ENCODE measurements at regions not wholly inside any gene's neighbourhood (a gene's known extent, or its start where the extent isn't known, plus 50 kb on each side); places are given as distances from the start of the nearest gene placed in this dataset.

DNA sequence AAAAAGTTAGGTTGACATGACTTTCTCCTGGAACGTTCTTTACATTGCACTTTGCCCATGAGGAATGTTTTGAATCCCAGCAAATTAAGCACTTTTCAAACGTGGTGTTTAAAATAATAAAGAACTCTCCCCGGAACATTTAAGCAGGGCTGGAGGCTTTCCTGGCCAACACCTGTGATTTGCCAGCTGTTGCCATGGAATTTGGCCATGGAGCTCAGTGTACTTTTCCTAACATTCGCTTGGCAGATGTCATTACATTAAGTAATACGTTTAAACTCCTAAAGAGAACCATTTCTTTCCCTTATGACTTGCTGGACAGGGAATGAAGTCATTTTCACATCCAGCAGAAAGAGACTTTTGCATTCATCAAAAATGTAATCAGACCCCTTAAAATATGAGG, 146.1 kb downstream of the GAS1 start:
- no peak for TF ChIP-seq BACH2 (CRISPR knock-in tag; IDR thresholded peaks at IDR 0.05; ENCODE audit: borderline replicate concordance)
- no peak for TF ChIP-seq ZNF8 (CRISPR knock-in tag; IDR thresholded peaks at IDR 0.05)
- no peak for TF ChIP-seq ZNF70 (CRISPR knock-in tag; IDR thresholded peaks at IDR 0.05)
- TF ChIP-seq, protein P1, sequence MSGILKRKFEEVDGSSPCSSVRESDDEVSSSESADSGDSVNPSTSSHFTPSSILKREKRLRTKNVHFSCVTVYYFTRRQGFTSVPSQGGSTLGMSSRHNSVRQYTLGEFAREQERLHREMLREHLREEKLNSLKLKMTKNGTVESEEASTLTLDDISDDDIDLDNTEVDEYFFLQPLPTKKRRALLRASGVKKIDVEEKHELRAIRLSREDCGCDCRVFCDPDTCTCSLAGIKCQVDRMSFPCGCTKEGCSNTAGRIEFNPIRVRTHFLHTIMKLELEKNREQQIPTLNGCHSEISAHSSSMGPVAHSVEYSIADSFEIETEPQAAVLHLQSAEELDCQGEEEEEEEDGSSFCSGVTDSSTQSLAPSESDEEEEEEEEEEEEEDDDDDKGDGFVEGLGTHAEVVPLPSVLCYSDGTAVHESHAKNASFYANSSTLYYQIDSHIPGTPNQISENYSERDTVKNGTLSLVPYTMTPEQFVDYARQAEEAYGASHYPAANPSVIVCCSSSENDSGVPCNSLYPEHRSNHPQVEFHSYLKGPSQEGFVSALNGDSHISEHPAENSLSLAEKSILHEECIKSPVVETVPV (CRISPR knock-in tag; IDR thresholded peaks at IDR 0.05): no peak
- TF ChIP-seq RARB (CRISPR knock-in tag; IDR thresholded peaks at IDR 0.05): no peak
- no peak for TF ChIP-seq SNAI2 (CRISPR knock-in tag; IDR thresholded peaks at IDR 0.05)
- TF ChIP-seq GLIS3 (CRISPR knock-in tag; IDR thresholded peaks at IDR 0.05): no peak
- TF ChIP-seq, protein P2, sequence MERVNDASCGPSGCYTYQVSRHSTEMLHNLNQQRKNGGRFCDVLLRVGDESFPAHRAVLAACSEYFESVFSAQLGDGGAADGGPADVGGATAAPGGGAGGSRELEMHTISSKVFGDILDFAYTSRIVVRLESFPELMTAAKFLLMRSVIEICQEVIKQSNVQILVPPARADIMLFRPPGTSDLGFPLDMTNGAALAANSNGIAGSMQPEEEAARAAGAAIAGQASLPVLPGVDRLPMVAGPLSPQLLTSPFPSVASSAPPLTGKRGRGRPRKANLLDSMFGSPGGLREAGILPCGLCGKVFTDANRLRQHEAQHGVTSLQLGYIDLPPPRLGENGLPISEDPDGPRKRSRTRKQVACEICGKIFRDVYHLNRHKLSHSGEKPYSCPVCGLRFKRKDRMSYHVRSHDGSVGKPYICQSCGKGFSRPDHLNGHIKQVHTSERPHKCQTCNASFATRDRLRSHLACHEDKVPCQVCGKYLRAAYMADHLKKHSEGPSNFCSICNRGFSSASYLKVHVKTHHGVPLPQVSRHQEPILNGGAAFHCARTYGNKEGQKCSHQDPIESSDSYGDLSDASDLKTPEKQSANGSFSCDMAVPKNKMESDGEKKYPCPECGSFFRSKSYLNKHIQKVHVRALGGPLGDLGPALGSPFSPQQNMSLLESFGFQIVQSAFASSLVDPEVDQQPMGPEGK (CRISPR knock-in tag; IDR thresholded peaks at IDR 0.05; ENCODE audit: borderline replicate concordance): no peak
- no peak for TF ChIP-seq ZC3H10 (CRISPR knock-in tag; IDR thresholded peaks at IDR 0.05)
- TF ChIP-seq ZNF565 (CRISPR knock-in tag; conservative IDR thresholded peaks at IDR 0.05; ENCODE audit: low read depth): no peak
- no peak for TF ChIP-seq TSHZ2 (CRISPR knock-in tag; IDR thresholded peaks at IDR 0.05)
- no peak for TF ChIP-seq CSDC2 (CRISPR knock-in tag; IDR thresholded peaks at IDR 0.05)
- no peak for ATAC-seq

DNA sequence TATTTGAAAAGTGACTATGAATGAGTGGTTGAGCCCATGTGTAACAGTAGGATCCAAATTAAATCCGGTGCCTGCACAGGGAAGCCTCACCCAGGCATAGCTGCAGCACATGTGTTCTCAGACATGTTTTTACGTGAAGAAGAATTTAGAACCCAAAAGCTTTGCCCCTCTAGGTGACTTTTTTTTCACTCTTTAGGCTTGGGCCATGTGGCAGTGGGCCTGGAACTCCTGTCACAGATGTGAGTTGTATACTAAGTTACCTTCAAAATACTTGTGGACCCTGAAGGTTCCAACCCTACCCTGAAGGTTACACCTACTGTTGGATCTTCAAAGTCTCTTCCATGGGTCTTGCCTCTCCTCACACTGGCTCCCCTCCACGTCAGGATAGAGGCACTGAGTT, 146.6 kb downstream of the GAS1 start:
- ATAC-seq: no peak
- TF ChIP-seq ZNF8 (CRISPR knock-in tag; IDR thresholded peaks at IDR 0.05): no peak
- no peak for TF ChIP-seq RARB (CRISPR knock-in tag; IDR thresholded peaks at IDR 0.05)
- TF ChIP-seq PPARA (CRISPR knock-in tag; IDR thresholded peaks at IDR 0.05; ENCODE audit: borderline replicate concordance): no peak
- TF ChIP-seq, protein P2 (CRISPR knock-in tag; IDR thresholded peaks at IDR 0.05; ENCODE audit: borderline replicate concordance): no peak
- TF ChIP-seq TOX (CRISPR knock-in tag; IDR thresholded peaks at IDR 0.05; ENCODE audit: borderline replicate concordance): no peak
- TF ChIP-seq, protein P1 (CRISPR knock-in tag; IDR thresholded peaks at IDR 0.05): no peak
- TF ChIP-seq ARNTL (CRISPR knock-in tag; IDR thresholded peaks at IDR 0.05; ENCODE audit: borderline replicate concordance, low read depth): no peak
- no peak for TF ChIP-seq BACH2 (CRISPR knock-in tag; IDR thresholded peaks at IDR 0.05; ENCODE audit: borderline replicate concordance)
- no peak for TF ChIP-seq ISL1 (CRISPR knock-in tag; IDR thresholded peaks at IDR 0.05)
- no peak for TF ChIP-seq TSHZ2 (CRISPR knock-in tag; IDR thresholded peaks at IDR 0.05)
- no peak for TF ChIP-seq GLIS3 (CRISPR knock-in tag; IDR thresholded peaks at IDR 0.05)
- no peak for TF ChIP-seq ESRRG (CRISPR knock-in tag; IDR thresholded peaks at IDR 0.05)
- TF ChIP-seq, protein P3, sequence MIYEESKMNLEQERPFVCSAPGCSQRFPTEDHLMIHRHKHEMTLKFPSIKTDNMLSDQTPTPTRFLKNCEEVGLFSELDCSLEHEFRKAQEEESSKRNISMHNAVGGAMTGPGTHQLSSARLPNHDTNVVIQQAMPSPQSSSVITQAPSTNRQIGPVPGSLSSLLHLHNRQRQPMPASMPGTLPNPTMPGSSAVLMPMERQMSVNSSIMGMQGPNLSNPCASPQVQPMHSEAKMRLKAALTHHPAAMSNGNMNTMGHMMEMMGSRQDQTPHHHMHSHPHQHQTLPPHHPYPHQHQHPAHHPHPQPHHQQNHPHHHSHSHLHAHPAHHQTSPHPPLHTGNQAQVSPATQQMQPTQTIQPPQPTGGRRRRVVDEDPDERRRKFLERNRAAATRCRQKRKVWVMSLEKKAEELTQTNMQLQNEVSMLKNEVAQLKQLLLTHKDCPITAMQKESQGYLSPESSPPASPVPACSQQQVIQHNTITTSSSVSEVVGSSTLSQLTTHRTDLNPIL (CRISPR knock-in tag; IDR thresholded peaks at IDR 0.05; ENCODE audit: low read depth): no peak
- no peak for TF ChIP-seq ZC3H10 (CRISPR knock-in tag; IDR thresholded peaks at IDR 0.05)
- TF ChIP-seq TCF4 (CRISPR knock-in tag; IDR thresholded peaks at IDR 0.05; ENCODE audit: borderline replicate concordance): no peak
